HEK293 (cell line): ENCODE measurements at regions not wholly inside any gene's neighbourhood (a gene's known extent, or its start where the extent isn't known, plus 50 kb on each side); places are given as distances from the start of the nearest gene placed in this dataset.

Source experiments
- CTCF ChIA-PET: fragments of 350-600 bp; formaldehyde crosslinking; extraction: SDS; loops from one replicate; lab custom pipeline; 2021; ENCODE audit warnings: antibody characterized with exemption; lab: Yijun Ruan, JAX
- POLR2A ChIA-PET: fragments of 300-600 bp; formaldehyde crosslinking; extraction: SDS; loops from one replicate; lab custom pipeline; 2020; ENCODE audit warnings: antibody characterized with exemption, inconsistent platforms; lab: Yijun Ruan, JAX
- H3K27ac ChIP-seq: fragments of 200-500 bp; sonication (Bioruptor generic); 2 replicates; pipeline ENCODE4 v1.5.1; 2014; ENCODE audit warnings: low read depth, low read length, control low read depth, inconsistent platforms; ENCODE audit errors: extremely low read depth
- H3K36me3 ChIP-seq, 2 experiments: fragments of 200-500 bp in 1 of 2; sonication (Bioruptor generic) in 1 of 2; 1 replicate in 1 of 2; 2 replicates in 1 of 2; pipeline ENCODE4 v1.5.1; 2014 to 2017; ENCODE audit warnings: inconsistent platforms in 2 of 2, low read length in 2 of 2; ENCODE audit not compliant: control insufficient read depth in 2 of 2, insufficient read depth in 1 of 2
- H3K4me1 ChIP-seq: fragments of 200-500 bp; sonication (Bioruptor generic); 2 replicates; pipeline ENCODE4 v1.5.1; 2014; ENCODE audit warnings: mild to moderate bottlenecking, low read length, inconsistent platforms; ENCODE audit not compliant: control insufficient read depth, insufficient read depth
- H3K4me3 ChIP-seq: 2 replicates; pipeline ENCODE4 v1.5.1; 2011; ENCODE audit warnings: low read depth, mild to moderate bottlenecking, control low read depth, low read length, moderate library complexity
- H3K9me3 ChIP-seq: fragments of 200-500 bp; sonication (Bioruptor generic); 2 replicates; pipeline ENCODE4 v1.5.1; 2014; ENCODE audit warnings: low read depth, low read length, inconsistent platforms; ENCODE audit not compliant: control insufficient read depth, insufficient read depth
- BCL11B ChIP-seq: fragments of 450-650 bp; formaldehyde crosslinking; IDR thresholded peaks from 2 replicates; pipeline ENCODE4 v1.5.1; 2016; ENCODE audit warnings: low read depth, missing biosample characterization, missing genetic modification characterization
- GLIS1 ChIP-seq: fragments of 450-650 bp; formaldehyde crosslinking; IDR thresholded peaks from 2 replicates; pipeline ENCODE4 v1.5.1; 2016; ENCODE audit warnings: missing biosample characterization, missing genetic modification characterization
- HOXD13 ChIP-seq: sonication (generic); formaldehyde crosslinking; IDR thresholded peaks from 2 replicates; pipeline ENCODE4 v1.8.0; 2022; ENCODE audit warnings: missing genetic modification reagents, borderline replicate concordance
- KLF7 ChIP-seq: fragments of 450-650 bp; formaldehyde crosslinking; IDR thresholded peaks from 2 replicates; pipeline ENCODE4 v1.5.1; 2016; ENCODE audit warnings: missing biosample characterization, missing genetic modification characterization, borderline replicate concordance
- OVOL3 ChIP-seq: fragments of 450-650 bp; formaldehyde crosslinking; IDR thresholded peaks from 2 replicates; pipeline ENCODE4 v1.5.1; 2016; ENCODE audit warnings: missing biosample characterization, missing genetic modification characterization
- PRDM10 ChIP-seq: fragments of 450-650 bp; formaldehyde crosslinking; IDR thresholded peaks from 2 replicates; pipeline ENCODE4 v1.5.1; 2016; ENCODE audit warnings: missing biosample characterization, missing genetic modification characterization
- REST ChIP-seq: fragments of 450-650 bp; formaldehyde crosslinking; IDR thresholded peaks from 2 replicates; pipeline ENCODE4 v1.5.1; 2016; ENCODE audit warnings: missing biosample characterization, missing genetic modification characterization
- SETDB1 ChIP-seq: IDR thresholded peaks from one replicate; pipeline ENCODE4 v1.6.1; 2017; ENCODE audit warnings: mild to moderate bottlenecking, low read length, moderate library complexity, mixed read lengths; ENCODE audit not compliant: insufficient read length
- WT1 ChIP-seq: fragments of 450-650 bp; formaldehyde crosslinking; IDR thresholded peaks from 2 replicates; pipeline ENCODE4 v1.5.1; 2016; ENCODE audit warnings: missing biosample characterization, missing genetic modification characterization
- YY1 ChIP-seq: fragments of 450-650 bp; formaldehyde crosslinking; IDR thresholded peaks from 2 replicates; pipeline ENCODE4 v1.5.1; 2018; ENCODE audit warnings: missing biosample characterization, missing genetic modification characterization
- ZEB2 ChIP-seq: fragments of 450-650 bp; formaldehyde crosslinking; IDR thresholded peaks from 2 replicates; pipeline ENCODE4 v1.5.1; 2016; ENCODE audit warnings: missing biosample characterization, missing genetic modification characterization
- ZNF202 ChIP-seq: fragments of 450-650 bp; formaldehyde crosslinking; IDR thresholded peaks from 2 replicates; pipeline ENCODE4 v1.5.1; 2016; ENCODE audit warnings: missing biosample characterization, missing genetic modification characterization, borderline replicate concordance
- ZNF266 ChIP-seq: fragments of 450-650 bp; formaldehyde crosslinking; IDR thresholded peaks from 2 replicates; pipeline ENCODE4 v1.5.1; 2016; ENCODE audit warnings: missing biosample characterization, missing genetic modification characterization, low read depth
- ZNF404 ChIP-seq: fragments of 450-650 bp; formaldehyde crosslinking; IDR thresholded peaks from 2 replicates; pipeline ENCODE4 v1.5.1; 2017; ENCODE audit warnings: missing biosample characterization, missing genetic modification characterization
- ZNF549 ChIP-seq: fragments of 450-650 bp; IDR thresholded peaks from 2 replicates; pipeline ENCODE4 v1.5.1; 2018; ENCODE audit warnings: missing biosample characterization, missing genetic modification characterization, mild to moderate bottlenecking, inconsistent platforms, moderate library complexity
- ZNF560 ChIP-seq: fragments of 450-650 bp; formaldehyde crosslinking; IDR thresholded peaks from 2 replicates; pipeline ENCODE4 v1.5.1; 2017; ENCODE audit warnings: missing biosample characterization, missing genetic modification characterization, borderline replicate concordance
- ZNF580 ChIP-seq: fragments of 450-650 bp; formaldehyde crosslinking; IDR thresholded peaks from 2 replicates; pipeline ENCODE4 v1.5.1; 2016; ENCODE audit warnings: missing biosample characterization, missing genetic modification characterization
- ZNF624 ChIP-seq: fragments of 450-650 bp; formaldehyde crosslinking; IDR thresholded peaks from 2 replicates; pipeline ENCODE4 v1.5.1; 2017; ENCODE audit warnings: missing biosample characterization, missing genetic modification characterization
- ZNF776 ChIP-seq: fragments of 450-650 bp; formaldehyde crosslinking; IDR thresholded peaks from 2 replicates; pipeline ENCODE4 v1.5.0; 2017; ENCODE audit warnings: missing biosample characterization, missing genetic modification characterization, borderline replicate concordance
- ZSCAN16 ChIP-seq: fragments of 450-650 bp; formaldehyde crosslinking; IDR thresholded peaks from 2 replicates; pipeline ENCODE4 v1.5.1; 2016; ENCODE audit warnings: missing biosample characterization, missing genetic modification characterization

GRCh38 chr1:4032571-4032970 is 132.5 kb upstream of the C1orf174 start:
- Histone ChIP-seq H3K4me1 (no peaks in the 10 kb centered on the region), H3K9me3 (no peaks in the 10 kb centered on the region), H3K27ac (no peak overlapping the region), H3K4me3 (no peak overlapping the region), H3K36me3 (no peaks in the 10 kb centered on the region)
- CTCF ChIA-PET: no interaction called here
- POLR2A ChIA-PET: no interaction called here
- no peak for TF ChIP-seq ZNF580 (tag by site-specific recombination)
- TF ChIP-seq ZNF624: no peak
- no peak for TF ChIP-seq GLIS1 (tag by site-specific recombination)
- no peak for TF ChIP-seq ZNF776 (tag by site-specific recombination)
- no peak for TF ChIP-seq PRDM10
- no peak for TF ChIP-seq REST (tag by site-specific recombination)
- TF ChIP-seq OVOL3 (tag by site-specific recombination): no peak
- TF ChIP-seq ZEB2 (tag by site-specific recombination): no peak
- no peak for TF ChIP-seq KLF7 (tag by site-specific recombination)
- no peak for TF ChIP-seq ZNF202
- no peak for TF ChIP-seq ZNF549 (tag by site-specific recombination)
- no peak for TF ChIP-seq HOXD13 (CRISPR knock-in tag)
- TF ChIP-seq ZNF266 (tag by site-specific recombination): no peak
- no peak for TF ChIP-seq YY1 (tag by site-specific recombination)
- no peak for TF ChIP-seq BCL11B (tag by site-specific recombination)
- TF ChIP-seq WT1 (tag by site-specific recombination): no peak
- TF ChIP-seq ZNF560 (tag by site-specific recombination): no peak
- no peak for TF ChIP-seq ZSCAN16 (tag by site-specific recombination)
- TF ChIP-seq ZNF404: no peak

- no peak for TF ChIP-seq SETDB1
- POLR2A ChIA-PET: no interaction called here
- no peak overlapping the region for H3K4me3 ChIP-seq
- H3K9me3 ChIP-seq: no peaks in the 10 kb centered on the region
- no peak overlapping the region for H3K27ac ChIP-seq
- CTCF ChIA-PET: no interaction called here
- no peaks in the 10 kb centered on the region for H3K36me3 ChIP-seq
- H3K4me1 ChIP-seq: no peaks in the 10 kb centered on the region
Measured at GRCh38 chr1:4033129-4033676, 133.1 kb upstream of the C1orf174 start.
